OCI-LY3 (cell line): ENCODE measurements at regions not wholly inside any gene's neighbourhood (a gene's known extent, or its start where the extent isn't known, plus 50 kb on each side); places are given as distances from the start of the nearest gene placed in this dataset.

Experiments used
- EZH2phosphoT487 ChIP-seq: fragments of 200-600 bp; shearing (Covaris generic); IDR thresholded peaks from 2 replicates; pipeline ENCODE4 v1.6.1; 2018; ENCODE audit warnings: antibody characterized with exemption, mixed run types, low read depth
- TF ChIP-seq, protein P1 (sequence below): fragments of 200-600, 300-600 bp; sonication (generic); IDR thresholded peaks from 2 replicates; pipeline ENCODE4 v1.5.1; 2014; ENCODE audit warnings: antibody characterized with exemption, low read length, low read depth

DNA sequence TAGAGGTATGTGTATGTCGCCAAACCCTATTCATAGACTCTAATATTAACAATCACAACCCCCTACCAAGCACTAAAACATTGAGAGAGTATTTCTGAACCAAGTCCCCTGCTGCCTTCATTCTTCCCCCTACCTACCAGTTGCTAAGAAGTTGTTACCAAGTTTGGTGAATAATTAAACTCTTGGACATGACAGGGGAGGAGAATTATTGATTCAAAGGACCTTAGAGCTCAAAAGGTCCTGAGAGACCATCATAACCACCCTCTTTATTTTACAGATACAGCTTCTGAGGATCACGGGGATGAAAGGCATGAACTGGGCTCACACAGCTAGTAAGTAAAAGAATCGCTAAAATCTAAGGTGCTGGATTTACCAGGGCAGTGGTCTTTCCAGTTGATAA lies 204.1 kb downstream of the PIK3C3 start:
- TF ChIP-seq, protein P1, sequence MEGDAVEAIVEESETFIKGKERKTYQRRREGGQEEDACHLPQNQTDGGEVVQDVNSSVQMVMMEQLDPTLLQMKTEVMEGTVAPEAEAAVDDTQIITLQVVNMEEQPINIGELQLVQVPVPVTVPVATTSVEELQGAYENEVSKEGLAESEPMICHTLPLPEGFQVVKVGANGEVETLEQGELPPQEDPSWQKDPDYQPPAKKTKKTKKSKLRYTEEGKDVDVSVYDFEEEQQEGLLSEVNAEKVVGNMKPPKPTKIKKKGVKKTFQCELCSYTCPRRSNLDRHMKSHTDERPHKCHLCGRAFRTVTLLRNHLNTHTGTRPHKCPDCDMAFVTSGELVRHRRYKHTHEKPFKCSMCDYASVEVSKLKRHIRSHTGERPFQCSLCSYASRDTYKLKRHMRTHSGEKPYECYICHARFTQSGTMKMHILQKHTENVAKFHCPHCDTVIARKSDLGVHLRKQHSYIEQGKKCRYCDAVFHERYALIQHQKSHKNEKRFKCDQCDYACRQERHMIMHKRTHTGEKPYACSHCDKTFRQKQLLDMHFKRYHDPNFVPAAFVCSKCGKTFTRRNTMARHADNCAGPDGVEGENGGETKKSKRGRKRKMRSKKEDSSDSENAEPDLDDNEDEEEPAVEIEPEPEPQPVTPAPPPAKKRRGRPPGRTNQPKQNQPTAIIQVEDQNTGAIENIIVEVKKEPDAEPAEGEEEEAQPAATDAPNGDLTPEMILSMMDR, result no peak
- no peak for TF ChIP-seq EZH2phosphoT487
